ENCODE measurements at regions not wholly inside any gene's neighbourhood (a gene's known extent, or its start where the extent isn't known, plus 50 kb on each side); places are given as distances from the start of the nearest gene placed in this dataset.

DNA sequence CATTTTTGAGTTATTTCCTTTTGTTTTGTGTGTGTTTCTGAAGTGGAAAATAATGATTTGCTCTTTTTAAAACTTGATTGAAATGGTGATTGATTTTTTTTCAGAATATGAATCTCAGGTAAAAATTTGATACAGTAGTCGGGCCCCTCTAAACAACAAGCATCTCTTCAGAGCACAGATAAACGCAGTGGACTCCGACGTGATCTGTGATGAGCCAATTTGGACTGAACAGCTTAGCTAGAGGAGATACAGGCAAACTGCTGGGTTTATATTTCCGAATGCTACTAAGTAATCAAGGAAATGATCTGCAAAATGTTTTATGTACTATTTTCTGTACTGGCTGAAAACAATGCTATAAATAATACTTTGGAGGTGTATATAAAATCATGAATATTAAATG, 705.7 kb upstream of the RGS18 start:
- TF ChIP-seq, protein P1, sequence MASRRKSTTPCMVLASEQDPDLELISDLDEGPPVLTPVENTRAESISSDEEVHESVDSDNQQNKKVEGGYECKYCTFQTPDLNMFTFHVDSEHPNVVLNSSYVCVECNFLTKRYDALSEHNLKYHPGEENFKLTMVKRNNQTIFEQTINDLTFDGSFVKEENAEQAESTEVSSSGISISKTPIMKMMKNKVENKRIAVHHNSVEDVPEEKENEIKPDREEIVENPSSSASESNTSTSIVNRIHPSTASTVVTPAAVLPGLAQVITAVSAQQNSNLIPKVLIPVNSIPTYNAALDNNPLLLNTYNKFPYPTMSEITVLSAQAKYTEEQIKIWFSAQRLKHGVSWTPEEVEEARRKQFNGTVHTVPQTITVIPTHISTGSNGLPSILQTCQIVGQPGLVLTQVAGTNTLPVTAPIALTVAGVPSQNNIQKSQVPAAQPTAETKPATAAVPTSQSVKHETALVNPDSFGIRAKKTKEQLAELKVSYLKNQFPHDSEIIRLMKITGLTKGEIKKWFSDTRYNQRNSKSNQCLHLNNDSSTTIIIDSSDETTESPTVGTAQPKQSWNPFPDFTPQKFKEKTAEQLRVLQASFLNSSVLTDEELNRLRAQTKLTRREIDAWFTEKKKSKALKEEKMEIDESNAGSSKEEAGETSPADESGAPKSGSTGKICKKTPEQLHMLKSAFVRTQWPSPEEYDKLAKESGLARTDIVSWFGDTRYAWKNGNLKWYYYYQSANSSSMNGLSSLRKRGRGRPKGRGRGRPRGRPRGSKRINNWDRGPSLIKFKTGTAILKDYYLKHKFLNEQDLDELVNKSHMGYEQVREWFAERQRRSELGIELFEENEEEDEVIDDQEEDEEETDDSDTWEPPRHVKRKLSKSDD (CRISPR knock-in tag; IDR thresholded peaks at IDR 0.05; ENCODE audit: low read depth) = no peak
- TF ChIP-seq BORCS8-MEF2B (CRISPR knock-in tag; IDR thresholded peaks at IDR 0.05) (no peak), POLR2AphosphoS5 (IDR thresholded peaks at IDR 0.05; ENCODE audit: low read depth, low read length) (no peak), ZSCAN9 (CRISPR knock-in tag; IDR thresholded peaks at IDR 0.05; ENCODE audit: borderline replicate concordance) (no peak), ATF1 (CRISPR knock-in tag; IDR thresholded peaks at IDR 0.05) (no peak), ZNF550 (CRISPR knock-in tag; IDR thresholded peaks at IDR 0.05; ENCODE audit: borderline replicate concordance) (no peak), SIN3A (IDR thresholded peaks at IDR 0.05; ENCODE audit: borderline replicate concordance, low read depth, low read length) (no peak)
- TF ChIP-seq, protein P2, sequence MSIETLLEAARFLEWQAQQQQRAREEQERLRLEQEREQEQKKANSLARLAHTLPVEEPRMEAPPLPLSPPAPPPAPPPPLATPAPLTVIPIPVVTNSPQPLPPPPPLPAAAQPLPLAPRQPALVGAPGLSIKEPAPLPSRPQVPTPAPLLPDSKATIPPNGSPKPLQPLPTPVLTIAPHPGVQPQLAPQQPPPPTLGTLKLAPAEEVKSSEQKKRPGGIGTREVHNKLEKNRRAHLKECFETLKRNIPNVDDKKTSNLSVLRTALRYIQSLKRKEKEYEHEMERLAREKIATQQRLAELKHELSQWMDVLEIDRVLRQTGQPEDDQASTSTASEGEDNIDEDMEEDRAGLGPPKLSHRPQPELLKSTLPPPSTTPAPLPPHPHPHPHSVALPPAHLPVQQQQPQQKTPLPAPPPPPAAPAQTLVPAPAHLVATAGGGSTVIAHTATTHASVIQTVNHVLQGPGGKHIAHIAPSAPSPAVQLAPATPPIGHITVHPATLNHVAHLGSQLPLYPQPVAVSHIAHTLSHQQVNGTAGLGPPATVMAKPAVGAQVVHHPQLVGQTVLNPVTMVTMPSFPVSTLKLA (IDR thresholded peaks at IDR 0.05) = no peak

Measured in HepG2 (cell line).